ENCODE measurements at regions not wholly inside any gene's neighbourhood (a gene's known extent, or its start where the extent isn't known, plus 50 kb on each side); places are given as distances from the start of the nearest gene placed in this dataset.

GRCh38 chr20:52622081-52622480, 350.1 kb upstream of the TSHZ2 start:
- TF ChIP-seq YY1 (IDR thresholded peaks at IDR 0.05) (no peak), CTCF (IDR thresholded peaks at IDR 0.05; ENCODE audit: low read depth, low read length, missing input control) (no peak), TAF1 (conservative IDR thresholded peaks at IDR 0.05) (no peak), REST (IDR thresholded peaks at IDR 0.05) (no peak), SP1 (IDR thresholded peaks at IDR 0.05) (no peak), GABPA (IDR thresholded peaks at IDR 0.05 in 1 of 2, conservative IDR thresholded peaks at IDR 0.05 in 1 of 2) (no peak)
